GM12892 (cell line): ENCODE measurements at regions not wholly inside any gene's neighbourhood (a gene's known extent, or its start where the extent isn't known, plus 50 kb on each side); places are given as distances from the start of the nearest gene placed in this dataset.

Experiments used
- POLR2A ChIP-seq: IDR thresholded peaks from 2 replicates; pipeline ENCODE4 v1.6.1; 2011; ENCODE audit warnings: low read depth, low read length, control low read depth
- POLR2AphosphoS5 ChIP-seq: IDR thresholded peaks from 2 replicates; pipeline ENCODE4 v1.6.1; 2011; ENCODE audit warnings: low read depth, low read length, control low read depth

- TF ChIP-seq POLR2AphosphoS5 = no peak
- TF ChIP-seq POLR2A = no peak
Measured at GRCh38 chr12:47367912-47368537, 288.3 kb upstream of the AMIGO2 start.
